Smooth muscle cell (in vitro differentiated cells): ENCODE measurements at regions not wholly inside any gene's neighbourhood (a gene's known extent, or its start where the extent isn't known, plus 50 kb on each side); places are given as distances from the start of the nearest gene placed in this dataset.

Source experiments
- DNase-seq: peaks from one replicate; lab custom pipeline; 2025; ENCODE audit not compliant: unreplicated experiment; lab: John Stamatoyannopoulos, UW
- H2AFZ ChIP-seq: fragments of 200-600 bp; sonication (generic); 2 replicates; pipeline ENCODE4 v1.6.0; 2016; ENCODE audit warnings: antibody characterized with exemption, low read depth, mild to moderate bottlenecking
- H3F3A ChIP-seq: fragments of 200-600 bp; sonication (generic); 2 replicates; pipeline ENCODE4 v1.6.0; 2017; ENCODE audit warnings: antibody characterized with exemption, low read depth
- H3K27ac ChIP-seq: fragments of 200-600 bp; sonication (generic); 2 replicates; pipeline ENCODE4 v1.5.1; 2016; ENCODE audit warnings: low read depth, mild to moderate bottlenecking
- H3K27me3 ChIP-seq: fragments of 200-600 bp; sonication (generic); 2 replicates; pipeline ENCODE4 v1.6.1; 2016; ENCODE audit warnings: low read depth, mild to moderate bottlenecking
- H3K36me3 ChIP-seq: fragments of 200-600 bp; sonication (generic); 2 replicates; pipeline ENCODE4 v1.5.1; 2016; ENCODE audit warnings: low read depth
- H3K4me1 ChIP-seq: fragments of 200-600 bp; sonication (generic); 2 replicates; pipeline ENCODE4 v1.5.1; 2016; ENCODE audit warnings: low read depth
- H3K4me2 ChIP-seq: fragments of 200-600 bp; sonication (generic); 2 replicates; pipeline ENCODE4 v1.6.0; 2016; ENCODE audit warnings: mild to moderate bottlenecking
- H3K4me3 ChIP-seq: fragments of 200-600 bp; sonication (generic); 2 replicates; pipeline ENCODE4 v1.5.1; 2016; ENCODE audit warnings: mild to moderate bottlenecking
- H3K79me2 ChIP-seq: fragments of 200-600 bp; sonication (generic); 2 replicates; pipeline ENCODE4 v1.6.0; 2016; ENCODE audit warnings: low read depth, mild to moderate bottlenecking
- H3K9ac ChIP-seq: fragments of 200-600 bp; sonication (generic); 2 replicates; pipeline ENCODE4 v1.6.0; 2016; ENCODE audit warnings: low read depth
- H3K9me3 ChIP-seq: fragments of 200-600 bp; sonication (generic); replicated peaks from 2 replicates; pipeline ENCODE4 v1.5.1; 2016; ENCODE audit warnings: low read depth
- H4K20me1 ChIP-seq: fragments of 200-600 bp; sonication (generic); 2 replicates; pipeline ENCODE4 v1.6.0; 2016; ENCODE audit warnings: low read depth
- WGBS: methylation state at CpG from one replicate; pipeline ENCODE4 v1.1.7; 2016; ENCODE audit warnings: low lambda C conversion rate; 5-methylcytosine and 5-hydroxymethylcytosine counted together
- TF ChIP-seq, protein P1 (sequence below): fragments of 200-600 bp; sonication (generic); IDR thresholded peaks from 2 replicates; pipeline ENCODE4 v1.5.1; 2017; ENCODE audit warnings: borderline replicate concordance, mild to moderate bottlenecking, antibody characterized with exemption; ENCODE audit not compliant: insufficient read depth, poor library complexity, severe bottlenecking

DNA sequence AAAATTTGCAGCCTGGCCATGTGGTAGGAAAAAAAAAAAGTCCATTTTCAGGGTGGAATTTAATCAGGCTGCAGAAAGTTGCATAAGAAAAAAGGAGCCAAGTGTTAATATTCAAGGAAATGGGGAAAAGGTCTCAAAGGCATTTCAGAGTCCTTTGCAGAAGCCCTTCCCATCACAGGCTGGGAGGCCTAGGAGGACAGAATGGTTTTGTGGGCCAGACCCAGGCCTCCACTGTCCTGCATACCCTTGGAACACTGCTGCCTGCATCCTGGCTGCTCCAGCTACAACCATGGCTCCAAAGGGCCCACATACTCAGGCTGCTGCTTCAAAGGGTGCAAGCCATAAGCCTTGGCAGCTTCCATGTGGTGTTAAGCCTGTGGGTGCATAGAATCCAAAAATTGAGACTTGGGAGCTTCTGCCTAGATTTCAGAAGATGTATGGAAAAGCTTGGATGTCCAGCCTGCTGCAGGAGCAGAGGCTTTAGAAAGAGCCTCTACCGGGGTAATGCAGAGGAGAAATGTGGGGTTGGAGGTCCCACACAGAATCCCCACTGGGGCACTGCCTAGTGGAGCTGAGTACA, 239.0 kb upstream of the STXBP5 start:
- Histone ChIP-seq H3K4me2 (no peak overlapping the region), H3K27ac (no peak overlapping the region), H3K27me3 (no peaks in the 10 kb centered on the region), H3K36me3 (no peaks in the 10 kb centered on the region), H3K9me3 (no peaks in the 10 kb centered on the region), H3K9ac (no peak overlapping the region), H4K20me1 (no peaks in the 10 kb centered on the region), H2AFZ (no peak overlapping the region), H3F3A (no peaks in the 10 kb centered on the region), H3K4me3 (no peak overlapping the region), H3K4me1 (no peaks in the 10 kb centered on the region), H3K79me2 (no peaks in the 10 kb centered on the region)
- TF ChIP-seq, protein P1, sequence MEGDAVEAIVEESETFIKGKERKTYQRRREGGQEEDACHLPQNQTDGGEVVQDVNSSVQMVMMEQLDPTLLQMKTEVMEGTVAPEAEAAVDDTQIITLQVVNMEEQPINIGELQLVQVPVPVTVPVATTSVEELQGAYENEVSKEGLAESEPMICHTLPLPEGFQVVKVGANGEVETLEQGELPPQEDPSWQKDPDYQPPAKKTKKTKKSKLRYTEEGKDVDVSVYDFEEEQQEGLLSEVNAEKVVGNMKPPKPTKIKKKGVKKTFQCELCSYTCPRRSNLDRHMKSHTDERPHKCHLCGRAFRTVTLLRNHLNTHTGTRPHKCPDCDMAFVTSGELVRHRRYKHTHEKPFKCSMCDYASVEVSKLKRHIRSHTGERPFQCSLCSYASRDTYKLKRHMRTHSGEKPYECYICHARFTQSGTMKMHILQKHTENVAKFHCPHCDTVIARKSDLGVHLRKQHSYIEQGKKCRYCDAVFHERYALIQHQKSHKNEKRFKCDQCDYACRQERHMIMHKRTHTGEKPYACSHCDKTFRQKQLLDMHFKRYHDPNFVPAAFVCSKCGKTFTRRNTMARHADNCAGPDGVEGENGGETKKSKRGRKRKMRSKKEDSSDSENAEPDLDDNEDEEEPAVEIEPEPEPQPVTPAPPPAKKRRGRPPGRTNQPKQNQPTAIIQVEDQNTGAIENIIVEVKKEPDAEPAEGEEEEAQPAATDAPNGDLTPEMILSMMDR, result no peak
- no peak for DNase-seq
- 65% methylated on average over 1 of the region's 1 CpG for WGBS

DNA sequence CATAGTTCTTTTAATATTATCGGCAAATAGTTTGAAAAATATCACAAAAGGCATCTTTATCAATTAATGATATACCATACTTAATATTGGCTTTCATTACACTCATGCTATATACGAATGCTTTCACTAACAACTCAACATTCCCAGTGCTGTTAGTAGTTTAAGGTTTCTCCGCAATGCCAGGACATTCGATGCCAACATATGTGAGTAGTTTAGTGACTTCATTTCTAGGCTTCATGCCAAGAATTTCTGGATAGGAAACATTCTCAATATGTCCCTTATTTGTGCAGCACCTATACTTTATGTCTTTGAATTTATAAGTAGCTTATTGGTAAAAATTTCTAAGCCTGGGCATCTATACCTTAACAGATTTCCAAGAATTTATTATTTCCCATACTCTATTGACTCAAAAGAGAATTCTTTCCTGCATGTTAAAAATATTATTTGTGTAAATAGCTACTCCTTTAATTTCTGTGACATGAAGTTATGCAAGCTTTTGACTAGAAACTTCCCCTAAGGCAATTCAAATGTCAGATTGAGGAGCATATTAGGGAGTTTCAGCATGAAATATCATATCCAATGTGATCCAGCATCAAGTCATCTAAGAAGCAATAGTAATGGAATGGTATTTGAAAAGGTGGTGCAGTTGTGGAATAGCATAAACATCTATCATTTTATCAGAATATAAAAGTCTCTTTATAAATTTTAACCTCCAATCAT, 236.0 kb upstream of the STXBP5 start:
- Histone ChIP-seq H3K9ac (no peak overlapping the region), H3K27me3 (no peaks in the 10 kb centered on the region), H2AFZ (no peak overlapping the region), H4K20me1 (no peaks in the 10 kb centered on the region), H3K27ac (no peak overlapping the region), H3K4me1 (no peaks in the 10 kb centered on the region), H3K4me3 (no peak overlapping the region), H3F3A (no peaks in the 10 kb centered on the region), H3K79me2 (no peaks in the 10 kb centered on the region), H3K9me3 (no peaks in the 10 kb centered on the region), H3K36me3 (no peaks in the 10 kb centered on the region), H3K4me2 (no peak overlapping the region)
- TF ChIP-seq, protein P1, result no peak
- WGBS, result 85% methylated on average over 4 of the region's 4 CpGs
- DNase-seq, result no peak

DNA sequence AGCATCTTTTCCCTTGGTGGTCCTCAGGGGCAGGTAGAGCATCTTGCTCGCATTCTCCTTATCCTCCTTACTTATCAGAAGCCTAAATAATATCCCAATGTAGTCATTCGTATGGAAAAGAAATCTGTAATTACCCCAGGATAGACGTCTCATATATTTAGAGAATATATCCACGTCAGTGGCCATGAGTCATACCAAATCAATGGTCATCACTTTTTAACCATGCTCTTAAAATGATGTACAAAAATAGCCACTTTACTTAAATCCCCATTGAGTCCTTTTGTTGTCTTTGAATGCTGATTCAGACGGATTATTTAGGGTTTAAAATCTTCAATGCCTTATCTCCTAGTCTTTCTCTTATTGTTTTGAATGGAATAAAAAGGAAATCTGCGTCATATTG, 231.7 kb upstream of the STXBP5 start:
- Histone ChIP-seq H4K20me1 (no peaks in the 10 kb centered on the region), H3K4me1 (no peaks in the 10 kb centered on the region), H3K4me3 (no peak overlapping the region), H3K36me3 (no peaks in the 10 kb centered on the region), H2AFZ (no peak overlapping the region), H3K9me3 (no peaks in the 10 kb centered on the region), H3K79me2 (no peaks in the 10 kb centered on the region), H3K27me3 (no peaks in the 10 kb centered on the region), H3K9ac (no peak overlapping the region), H3F3A (no peaks in the 10 kb centered on the region), H3K4me2 (no peak overlapping the region), H3K27ac (no peak overlapping the region)
- TF ChIP-seq, protein P1, result no peak
- 64% methylated on average over 6 of the region's 6 CpGs for WGBS
- no peak for DNase-seq

GRCh38 chr6:146974351-146974750, 229.9 kb upstream of the STXBP5 start:
- Histone ChIP-seq H3K36me3 (no peaks in the 10 kb centered on the region), H2AFZ (no peak overlapping the region), H3K9ac (no peak overlapping the region), H3K79me2 (no peaks in the 10 kb centered on the region), H3K4me2 (no peak overlapping the region), H4K20me1 (no peaks in the 10 kb centered on the region), H3K27ac (no peak overlapping the region), H3K27me3 (no peaks in the 10 kb centered on the region), H3K4me3 (no peak overlapping the region), H3K9me3 (no peaks in the 10 kb centered on the region), H3F3A (no peaks in the 10 kb centered on the region), H3K4me1 (no peaks in the 10 kb centered on the region)
- TF ChIP-seq, protein P1, result no peak
- DNase-seq, result no peak
- 80% methylated on average over 3 of the region's 3 CpGs for WGBS
